ENCODE measurements at regions not wholly inside any gene's neighbourhood (a gene's known extent, or its start where the extent isn't known, plus 50 kb on each side); places are given as distances from the start of the nearest gene placed in this dataset.

GRCh38 chr5:1673042-1673677 lies 126.5 kb downstream of the MRPL36 start:
- no peak for TF ChIP-seq CTCF (IDR thresholded peaks at IDR 0.05)
- no peak for TF ChIP-seq POLR2A (IDR thresholded peaks at IDR 0.05)

Measured in esophagus squamous epithelium (tissue), 4 donors.